Keratinocyte (primary cell): ENCODE measurements at regions not wholly inside any gene's neighbourhood (a gene's known extent, or its start where the extent isn't known, plus 50 kb on each side); places are given as distances from the start of the nearest gene placed in this dataset.

Experiments used
- DNase-seq: peaks from one replicate; pipeline ENCODE4 v3.0.0-alpha.2; 2011; ENCODE audit warnings: low read depth, missing footprints, low spot score
- FAIRE-seq: peaks from 2 replicates; lab custom pipeline; 2011; peaks lifted over from hg19 to GRCh38; lab: Jason Lieb, UNC
- H2AFZ ChIP-seq: 2 replicates; pipeline ENCODE4 v1.6.0; 2012; ENCODE audit warnings: low read length, control low read depth, inconsistent platforms; ENCODE audit not compliant: control insufficient read depth
- H3K27ac ChIP-seq: 2 replicates; pipeline ENCODE4 v1.5.1; 2011; ENCODE audit warnings: low read length; ENCODE audit not compliant: control insufficient read depth, insufficient read depth
- H3K27me3 ChIP-seq: 3 replicates; pipeline ENCODE4 v1.6.0; 2011; ENCODE audit warnings: low read length; ENCODE audit not compliant: control insufficient read depth, insufficient read depth; ENCODE audit errors: extremely low read depth
- H3K36me3 ChIP-seq, 2 experiments: 2 replicates in 1 of 2; 3 replicates in 1 of 2; pipeline ENCODE4 v1.5.1; 2011; ENCODE audit warnings: low read length in 2 of 2, mild to moderate bottlenecking in 1 of 2; ENCODE audit not compliant: control insufficient read depth in 2 of 2, insufficient read depth in 2 of 2; ENCODE audit errors: extremely low read depth in 1 of 2
- H3K4me1 ChIP-seq: 3 replicates; pipeline ENCODE4 v1.5.1; 2011; ENCODE audit warnings: low read length; ENCODE audit not compliant: control insufficient read depth, insufficient read depth; ENCODE audit errors: extremely low read depth
- H3K4me2 ChIP-seq: 3 replicates; pipeline ENCODE4 v1.6.0; 2011; ENCODE audit warnings: low read depth, low read length; ENCODE audit not compliant: control insufficient read depth, insufficient read depth; ENCODE audit errors: extremely low read depth
- H3K4me3 ChIP-seq, 3 experiments: fragments of 200-600 bp in 1 of 3; sonication (generic) in 1 of 3; 2 replicates in 2 of 3; 3 replicates in 1 of 3; pipeline ENCODE4 v1.5.1; 2011 to 2016; ENCODE audit warnings: low read length in 3 of 3, mild to moderate bottlenecking in 3 of 3, control low read depth in 2 of 3, inconsistent platforms in 1 of 3, low read depth in 1 of 3, mixed read lengths in 1 of 3, mixed run types in 1 of 3, moderate library complexity in 1 of 3; ENCODE audit not compliant: control insufficient read depth in 2 of 3, insufficient read depth in 2 of 3; ENCODE audit errors: extremely low read depth in 1 of 3
- H3K79me2 ChIP-seq: 2 replicates; pipeline ENCODE4 v1.6.0; 2012; ENCODE audit warnings: low read length; ENCODE audit not compliant: control insufficient read depth, insufficient read depth
- H3K9ac ChIP-seq: 3 replicates; pipeline ENCODE4 v1.6.0; 2011; ENCODE audit warnings: low read length; ENCODE audit not compliant: control insufficient read depth, insufficient read depth; ENCODE audit errors: extremely low read depth
- H3K9me1 ChIP-seq: 3 replicates; pipeline ENCODE4 v1.6.0; 2011; ENCODE audit warnings: low read length; ENCODE audit not compliant: control insufficient read depth, insufficient read depth; ENCODE audit errors: extremely low read depth
- H3K9me3 ChIP-seq: 2 replicates; pipeline ENCODE4 v1.5.1; 2012; ENCODE audit warnings: low read depth, low read length; ENCODE audit not compliant: control insufficient read depth
- H4K20me1 ChIP-seq: 3 replicates; pipeline ENCODE4 v1.6.0; 2011; ENCODE audit warnings: low read length; ENCODE audit not compliant: control insufficient read depth, insufficient read depth; ENCODE audit errors: extremely low read depth
- EZH2 ChIP-seq: IDR thresholded peaks from one replicate; pipeline ENCODE4 v1.6.1; 2012; ENCODE audit warnings: inconsistent platforms, mild to moderate bottlenecking, low read length, moderate library complexity
- dilution Hi-C: fragments of 300-500 bp; cut with MboI; formaldehyde crosslinking; loops from one replicate; pipeline ENCODE4 v1.7.0; 2020; ENCODE audit warnings: low sequenced_read_pairs; ENCODE audit not compliant: extremely low pct_ligation_motif_present
- TF ChIP-seq, protein P1 (sequence below), 3 experiments: IDR thresholded peaks in 1 of 3; conservative IDR thresholded peaks in 1 of 3; optimal IDR thresholded peaks in 1 of 3; 2 replicates in 2 of 3; 3 replicates in 1 of 3; pipeline versions ENCODE3 to v1.5.1; 2011; ENCODE audit warnings: low read length in 3 of 3, mild to moderate bottlenecking in 3 of 3, moderate library complexity in 2 of 3, control low read depth in 1 of 3, inconsistent platforms in 1 of 3; ENCODE audit not compliant: insufficient read depth in 2 of 3; ENCODE audit errors: extremely low read depth in 1 of 3

DNA sequence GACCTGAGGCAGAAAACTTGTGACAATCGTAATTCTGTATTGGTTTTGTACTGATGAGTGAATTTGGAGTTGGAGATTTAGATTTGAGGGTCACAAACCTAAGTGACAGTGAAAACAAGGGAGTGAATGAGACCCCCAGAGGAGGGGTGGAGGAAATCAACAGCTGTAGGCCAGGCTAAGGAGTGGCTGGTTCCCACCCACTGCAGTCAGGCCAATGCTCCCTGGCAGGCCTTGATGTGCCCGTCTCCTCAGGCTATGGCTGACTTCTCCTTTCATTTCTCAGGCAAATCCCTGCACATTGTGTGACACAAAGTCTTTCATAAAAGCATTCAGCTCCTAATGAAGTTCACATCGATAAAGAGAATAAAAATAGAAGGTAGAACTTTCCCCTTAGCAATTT is 557.6 kb downstream of the CETN3 start:
- Histone ChIP-seq H3K27ac (no peak overlapping the region), H2AFZ (no peak overlapping the region), H3K79me2 (no peaks in the 10 kb centered on the region), H3K9me1 (no peaks in the 10 kb centered on the region), H4K20me1 (no peaks in the 10 kb centered on the region), H3K4me2 (no peak overlapping the region), H3K4me1 (no peaks in the 10 kb centered on the region), H3K9me3 (no peaks in the 10 kb centered on the region), H3K36me3 (no peaks in the 10 kb centered on the region), H3K9ac (no peak overlapping the region), H3K27me3 (no peaks in the 10 kb centered on the region), H3K4me3 (no peak overlapping the region)
- TF ChIP-seq, protein P1, sequence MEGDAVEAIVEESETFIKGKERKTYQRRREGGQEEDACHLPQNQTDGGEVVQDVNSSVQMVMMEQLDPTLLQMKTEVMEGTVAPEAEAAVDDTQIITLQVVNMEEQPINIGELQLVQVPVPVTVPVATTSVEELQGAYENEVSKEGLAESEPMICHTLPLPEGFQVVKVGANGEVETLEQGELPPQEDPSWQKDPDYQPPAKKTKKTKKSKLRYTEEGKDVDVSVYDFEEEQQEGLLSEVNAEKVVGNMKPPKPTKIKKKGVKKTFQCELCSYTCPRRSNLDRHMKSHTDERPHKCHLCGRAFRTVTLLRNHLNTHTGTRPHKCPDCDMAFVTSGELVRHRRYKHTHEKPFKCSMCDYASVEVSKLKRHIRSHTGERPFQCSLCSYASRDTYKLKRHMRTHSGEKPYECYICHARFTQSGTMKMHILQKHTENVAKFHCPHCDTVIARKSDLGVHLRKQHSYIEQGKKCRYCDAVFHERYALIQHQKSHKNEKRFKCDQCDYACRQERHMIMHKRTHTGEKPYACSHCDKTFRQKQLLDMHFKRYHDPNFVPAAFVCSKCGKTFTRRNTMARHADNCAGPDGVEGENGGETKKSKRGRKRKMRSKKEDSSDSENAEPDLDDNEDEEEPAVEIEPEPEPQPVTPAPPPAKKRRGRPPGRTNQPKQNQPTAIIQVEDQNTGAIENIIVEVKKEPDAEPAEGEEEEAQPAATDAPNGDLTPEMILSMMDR (optimal IDR thresholded peaks at IDR 0.05 in 1 of 3, IDR thresholded peaks at IDR 0.05 in 1 of 3, conservative IDR thresholded peaks at IDR 0.05 in 1 of 3; ENCODE audit: extremely low read depth in 1 of 3, insufficient read depth in 2 of 3, low read length in 3 of 3): no peak
- TF ChIP-seq EZH2: no peak
- DNase-seq (no peak), FAIRE-seq (no peak)
- dilution Hi-C loops: no loop called here

DNA sequence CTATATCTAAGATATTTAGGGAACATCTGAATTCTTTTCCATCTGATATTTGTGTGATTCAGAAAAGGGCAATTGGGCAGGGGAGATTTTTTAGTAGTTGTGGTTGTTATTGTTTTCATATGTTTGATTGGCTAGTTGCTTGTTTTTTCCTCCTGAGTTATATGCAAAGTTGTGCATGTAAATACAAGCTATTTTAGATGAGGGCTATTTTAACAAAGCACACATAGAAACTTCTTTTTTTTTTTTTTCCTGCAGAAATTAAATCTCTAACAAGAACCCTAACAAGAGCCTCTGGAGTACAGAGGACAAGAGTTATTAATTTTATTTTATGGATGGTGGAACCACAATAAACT is 559.1 kb downstream of the CETN3 start:
- no peak for TF ChIP-seq EZH2
- TF ChIP-seq, protein P1 (optimal IDR thresholded peaks at IDR 0.05 in 1 of 3, IDR thresholded peaks at IDR 0.05 in 1 of 3, conservative IDR thresholded peaks at IDR 0.05 in 1 of 3; ENCODE audit: extremely low read depth in 1 of 3, insufficient read depth in 2 of 3, low read length in 3 of 3): no peak
- no peak overlapping the region for H3K9ac ChIP-seq
- H3K27ac ChIP-seq: no peak overlapping the region
- H3K9me1 ChIP-seq: no peaks in the 10 kb centered on the region
- no peaks in the 10 kb centered on the region for H3K36me3 ChIP-seq
- H3K79me2 ChIP-seq: no peaks in the 10 kb centered on the region
- H3K4me1 ChIP-seq: no peaks in the 10 kb centered on the region
- H4K20me1 ChIP-seq: no peaks in the 10 kb centered on the region
- H3K9me3 ChIP-seq: no peaks in the 10 kb centered on the region
- dilution Hi-C loops: no loop called here
- no peak overlapping the region for H3K4me3 ChIP-seq
- no peaks in the 10 kb centered on the region for H3K27me3 ChIP-seq
- no peak overlapping the region for H3K4me2 ChIP-seq
- H2AFZ ChIP-seq: no peak overlapping the region
- FAIRE-seq (no peak), DNase-seq (no peak)
